8988T (cell line): ENCODE measurements at regions not wholly inside any gene's neighbourhood (a gene's known extent, or its start where the extent isn't known, plus 50 kb on each side); places are given as distances from the start of the nearest gene placed in this dataset.

ENCODE experiments used
- DNase-seq: peaks from one replicate; pipeline ENCODE4 v3.0.0; 2011

- DNase-seq: no peak
Observed at GRCh38 chr18:37712776-37713175, 147.2 kb upstream of the CELF4 start.

- no peak for DNase-seq
Observed at GRCh38 chr18:37711766-37712505, 146.3 kb upstream of the CELF4 start.

GRCh38 chr18:37710726-37711125, 145.1 kb upstream of the CELF4 start:
- no peak for DNase-seq

GRCh38 chr18:37709740-37710139, 144.1 kb upstream of the CELF4 start:
- DNase-seq: no peak

- DNase-seq: no peak
Observed at GRCh38 chr18:37705016-37705415, 139.4 kb upstream of the CELF4 start.

- DNase-seq: no peak
Observed at GRCh38 chr18:37702841-37703240, 137.2 kb upstream of the CELF4 start.

GRCh38 chr18:37701967-37702366, 136.4 kb upstream of the CELF4 start:
- DNase-seq: no peak

- no peak for DNase-seq
Observed at GRCh38 chr18:37698508-37699040, 133.0 kb upstream of the CELF4 start.

- no peak for DNase-seq
Observed at GRCh38 chr18:37694516-37694915, 128.9 kb upstream of the CELF4 start.

- DNase-seq: no peak
Observed at GRCh38 chr18:37691162-37691561, 125.6 kb upstream of the CELF4 start.

- DNase-seq: no peak
Observed at GRCh38 chr18:37689841-37690240, 124.2 kb upstream of the CELF4 start.

- no peak for DNase-seq
Observed at GRCh38 chr18:37684590-37684989, 119.0 kb upstream of the CELF4 start.

- no peak for DNase-seq
Observed at GRCh38 chr18:37684183-37684582, 118.6 kb upstream of the CELF4 start.

- no peak for DNase-seq
Observed at GRCh38 chr18:37680911-37681310, 115.3 kb upstream of the CELF4 start.

- DNase-seq: no peak
Observed at GRCh38 chr18:37676276-37676675, 110.7 kb upstream of the CELF4 start.

GRCh38 chr18:37675699-37676098, 110.1 kb upstream of the CELF4 start:
- no peak for DNase-seq

- DNase-seq: peak; percentile 17
Observed at GRCh38 chr18:37674570-37674969, 109.0 kb upstream of the CELF4 start.

GRCh38 chr18:37673671-37674070, 108.1 kb upstream of the CELF4 start:
- no peak for DNase-seq

GRCh38 chr18:37672932-37673595, 107.5 kb upstream of the CELF4 start:
- no peak for DNase-seq

GRCh38 chr18:37672001-37672400, 106.4 kb upstream of the CELF4 start:
- DNase-seq: no peak

GRCh38 chr18:37671530-37671929, 105.9 kb upstream of the CELF4 start:
- DNase-seq: no peak

GRCh38 chr18:37671119-37671518, 105.5 kb upstream of the CELF4 start:
- DNase-seq: no peak

GRCh38 chr18:37669991-37670534, 104.5 kb upstream of the CELF4 start:
- no peak for DNase-seq
